Renal pelvis (tissue), 1 donor: ENCODE measurements at regions not wholly inside any gene's neighbourhood (a gene's known extent, or its start where the extent isn't known, plus 50 kb on each side); places are given as distances from the start of the nearest gene placed in this dataset.
"Not testable (repeated sequence)": the region's sequence is repeated elsewhere in the genome, so short reads cannot be mapped to it uniquely, and the experiment has no call there.

Source experiments
- DNase-seq: peaks from one replicate; pipeline ENCODE4 v3.0.0-alpha.2; 2013

- DNase-seq = no peak
Measured at GRCh38 chr1:94362466-94363058, 55.6 kb upstream of the ABCD3 start.

- DNase-seq = no peak
Measured at GRCh38 chr1:94358630-94359599, 59.3 kb upstream of the ABCD3 start.

GRCh38 chr1:94357661-94358060 is 60.5 kb upstream of the ABCD3 start:
- no peak for DNase-seq

- no peak for DNase-seq
Measured at GRCh38 chr1:94355485-94355980, 62.7 kb upstream of the ABCD3 start.

GRCh38 chr1:94351481-94351880 is 66.7 kb upstream of the ABCD3 start:
- DNase-seq = no peak

GRCh38 chr1:94350350-94350924 is 67.8 kb upstream of the ABCD3 start:
- DNase-seq = no peak

- DNase-seq = no peak
Measured at GRCh38 chr1:94349853-94350252, 68.3 kb upstream of the ABCD3 start.

- DNase-seq = not testable (repeated sequence)
Measured at GRCh38 chr1:94348386-94348785, 69.8 kb upstream of the ABCD3 start.

- no peak for DNase-seq
Measured at GRCh38 chr1:94345148-94345721, 73.0 kb upstream of the ABCD3 start.

GRCh38 chr1:94342416-94342815 is 75.8 kb upstream of the ABCD3 start:
- no peak for DNase-seq

- no peak for DNase-seq
Measured at GRCh38 chr1:94339206-94339927, 78.8 kb upstream of the ABCD3 start.

- no peak for DNase-seq
Measured at GRCh38 chr1:94336991-94337390, 81.2 kb upstream of the ABCD3 start.

GRCh38 chr1:94335950-94336349 is 82.2 kb upstream of the ABCD3 start:
- DNase-seq = peak; percentile 88

GRCh38 chr1:94335447-94335846 is 82.7 kb upstream of the ABCD3 start:
- no peak for DNase-seq

- no peak for DNase-seq
Measured at GRCh38 chr1:94334764-94335163, 83.4 kb upstream of the ABCD3 start.

GRCh38 chr1:94332952-94333351 is 85.2 kb upstream of the ABCD3 start:
- DNase-seq = no peak

GRCh38 chr1:94332516-94332915 is 85.7 kb upstream of the ABCD3 start:
- no peak for DNase-seq

- no peak for DNase-seq
Measured at GRCh38 chr1:94329986-94330385, 88.2 kb upstream of the ABCD3 start.

- DNase-seq = no peak
Measured at GRCh38 chr1:94329276-94329675, 88.9 kb upstream of the ABCD3 start.

- DNase-seq = no peak
Measured at GRCh38 chr1:94327001-94327690, 89.8 kb upstream of the ARHGAP29 start.

- no peak for DNase-seq
Measured at GRCh38 chr1:94326329-94326728, 88.9 kb upstream of the ARHGAP29 start.
